Liver (tissue), 8 donors: ENCODE measurements at regions not wholly inside any gene's neighbourhood (a gene's known extent, or its start where the extent isn't known, plus 50 kb on each side); places are given as distances from the start of the nearest gene placed in this dataset.

ENCODE experiments used
- DNase-seq: peaks from one replicate; pipeline ENCODE4 v3.0.0-alpha.2; 2017; ENCODE audit warnings: low spot score
- H3K27ac ChIP-seq, 2 donors: one replicate each; pipeline ENCODE4 v1.7.0; 2013; ENCODE audit warnings: inconsistent platforms in 2 of 2, low read length in 2 of 2, control low read depth in 1 of 2, low read depth in 1 of 2, mild to moderate bottlenecking in 1 of 2
- H3K27me3 ChIP-seq, 4 donors: one replicate each; pipeline versions ENCODE4 v1.6.1 to v1.7.0; 2013; ENCODE audit warnings: low read length in 3 of 4, inconsistent platforms in 1 of 4, mild to moderate bottlenecking in 1 of 4, moderate library complexity in 1 of 4; ENCODE audit not compliant: control insufficient read depth in 4 of 4, insufficient read depth in 4 of 4
- H3K36me3 ChIP-seq, 4 donors: one replicate each; pipeline versions ENCODE4 v1.6.1 to v1.7.0; 2013; ENCODE audit warnings: low read length in 3 of 4, mild to moderate bottlenecking in 3 of 4, low read depth in 1 of 4, moderate library complexity in 1 of 4; ENCODE audit not compliant: control insufficient read depth in 4 of 4, insufficient read depth in 3 of 4
- H3K4me1 ChIP-seq, 4 donors: one replicate each; pipeline versions ENCODE4 v1.6.1 to v1.7.0; 2013; ENCODE audit warnings: low read length in 3 of 4, mild to moderate bottlenecking in 3 of 4, moderate library complexity in 1 of 4; ENCODE audit not compliant: control insufficient read depth in 4 of 4, insufficient read depth in 4 of 4
- H3K4me3 ChIP-seq, 3 donors: one replicate each; pipeline versions ENCODE4 v1.6.1 to v1.7.0; 2013; ENCODE audit warnings: low read length in 3 of 3, control low read depth in 1 of 3, low read depth in 1 of 3, mild to moderate bottlenecking in 1 of 3
- H3K9ac ChIP-seq, 2 donors: one replicate each; pipeline ENCODE4 v1.7.0; 2013; ENCODE audit warnings: low read length in 2 of 2, mild to moderate bottlenecking in 2 of 2, moderate library complexity in 2 of 2, control low read depth in 1 of 2, low read depth in 1 of 2
- H3K9me3 ChIP-seq, 4 donors: one replicate each; pipeline versions ENCODE4 v1.6.1 to v1.7.0; 2013; ENCODE audit warnings: low read length in 3 of 4; ENCODE audit not compliant: control insufficient read depth in 4 of 4
- EGR1 ChIP-seq, 2 donors: IDR thresholded peaks; 2 replicates each; pipeline ENCODE4 v1.6.1; 2016 to 2018; ENCODE audit warnings: antibody characterized with exemption in 2 of 2, low read depth in 2 of 2
- FOXA1 ChIP-seq: IDR thresholded peaks from 2 replicates; pipeline ENCODE4 v1.6.1; 2016; ENCODE audit warnings: antibody characterized with exemption
- FOXA2 ChIP-seq: IDR thresholded peaks from 2 replicates; pipeline ENCODE4 v1.6.1; 2016; ENCODE audit warnings: antibody characterized with exemption
- GABPA ChIP-seq, 2 donors: IDR thresholded peaks in 1 of 2; conservative IDR thresholded peaks in 1 of 2; 2 replicates each; pipeline ENCODE4 v1.6.1; 2016; ENCODE audit warnings: antibody characterized with exemption in 2 of 2, mild to moderate bottlenecking in 1 of 2, moderate library complexity in 1 of 2
- HNF4A ChIP-seq, 2 donors: conservative IDR thresholded peaks; 2 replicates each; pipeline ENCODE4 v1.6.1; 2016; ENCODE audit warnings: antibody characterized with exemption in 2 of 2, mild to moderate bottlenecking in 2 of 2
- HNF4G ChIP-seq: IDR thresholded peaks from 2 replicates; pipeline ENCODE4 v1.6.1; 2016; ENCODE audit warnings: antibody characterized with exemption
- JUND ChIP-seq, 2 donors: IDR thresholded peaks; 2 replicates each; pipeline ENCODE4 v1.6.1; 2016; ENCODE audit warnings: antibody characterized with exemption in 2 of 2
- NR2F2 ChIP-seq: IDR thresholded peaks from 2 replicates; pipeline ENCODE4 v1.6.1; 2016; ENCODE audit warnings: antibody characterized with exemption
- RAD21 ChIP-seq, 2 donors: IDR thresholded peaks; 2 replicates each; pipeline ENCODE4 v1.6.1; 2016; ENCODE audit warnings: antibody characterized with exemption in 2 of 2, mild to moderate bottlenecking in 2 of 2
- RXRA ChIP-seq, 2 donors: IDR thresholded peaks; 2 replicates each; pipeline ENCODE4 v1.6.1; 2017 to 2018; ENCODE audit warnings: antibody characterized with exemption in 2 of 2, mild to moderate bottlenecking in 1 of 2
- SP1 ChIP-seq: IDR thresholded peaks from 2 replicates; pipeline ENCODE4 v1.6.1; 2018; ENCODE audit warnings: antibody characterized with exemption, mild to moderate bottlenecking
- TAF1 ChIP-seq: conservative IDR thresholded peaks from 2 replicates; pipeline ENCODE4 v1.6.1; 2016; ENCODE audit warnings: antibody characterized with exemption, mild to moderate bottlenecking
- YY1 ChIP-seq: IDR thresholded peaks from 2 replicates; pipeline ENCODE4 v1.6.1; 2016; ENCODE audit warnings: antibody characterized with exemption, mild to moderate bottlenecking
- WGBS: extraction: QIAGEN DNeasy Blood & Tissue Kit; methylation state at CpG from one replicate; pipeline ENCODE4 v1.1.7; 2013; 5-methylcytosine and 5-hydroxymethylcytosine counted together
- TF ChIP-seq, protein P1 (sequence below): IDR thresholded peaks from 2 replicates; pipeline ENCODE4 v1.6.1; 2016; ENCODE audit warnings: antibody characterized with exemption
- TF ChIP-seq, protein P2 (sequence below): IDR thresholded peaks from 2 replicates; pipeline ENCODE4 v1.6.1; 2016; ENCODE audit warnings: antibody characterized with exemption, mild to moderate bottlenecking
- TF ChIP-seq, protein P3 (sequence below): fragments of 150-350 bp; IDR thresholded peaks from 2 replicates; pipeline ENCODE4 v1.5.1; 2017; ENCODE audit warnings: improper control_type of control experiment, low read depth, low read length; ENCODE audit not compliant: missing input control
- donor health status: healthy.
- donor health status: healthy.
- donor health status: healthy.
- donor health status: healthy.
- donor health status: healthy.

DNA sequence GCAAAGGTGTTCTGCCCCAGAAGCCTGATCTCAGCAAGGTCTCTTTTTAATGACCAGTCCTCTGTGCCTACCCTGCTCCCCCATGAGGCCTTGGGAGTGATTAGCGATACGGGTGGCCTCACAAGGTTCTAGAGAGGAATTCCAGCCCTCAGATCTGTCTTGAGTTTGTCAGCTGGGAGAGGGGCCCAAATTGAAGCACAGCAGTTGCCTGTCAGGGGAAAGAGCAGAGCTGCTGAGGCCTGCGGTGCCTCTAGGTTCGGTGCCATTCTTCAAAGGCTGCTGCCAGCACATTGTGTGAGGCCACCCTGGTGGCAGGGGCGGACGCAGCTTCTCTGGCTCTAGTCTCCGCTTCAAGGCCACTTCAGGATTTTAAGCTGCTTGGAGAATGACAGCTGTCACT, 85.7 kb upstream of the GRIA1 start:
- no peaks in the 10 kb centered on the region for H3K9me3 ChIP-seq
- no peaks in the 10 kb centered on the region for H3K36me3 ChIP-seq
- no peaks in the 10 kb centered on the region for H3K4me1 ChIP-seq
- no peak for DNase-seq
- H3K27ac ChIP-seq, result no peak overlapping the region
- TF ChIP-seq NR2F2, result no peak
- TF ChIP-seq, protein P1, sequence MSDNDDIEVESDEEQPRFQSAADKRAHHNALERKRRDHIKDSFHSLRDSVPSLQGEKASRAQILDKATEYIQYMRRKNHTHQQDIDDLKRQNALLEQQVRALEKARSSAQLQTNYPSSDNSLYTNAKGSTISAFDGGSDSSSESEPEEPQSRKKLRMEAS, result no peak
- TF ChIP-seq, protein P2, sequence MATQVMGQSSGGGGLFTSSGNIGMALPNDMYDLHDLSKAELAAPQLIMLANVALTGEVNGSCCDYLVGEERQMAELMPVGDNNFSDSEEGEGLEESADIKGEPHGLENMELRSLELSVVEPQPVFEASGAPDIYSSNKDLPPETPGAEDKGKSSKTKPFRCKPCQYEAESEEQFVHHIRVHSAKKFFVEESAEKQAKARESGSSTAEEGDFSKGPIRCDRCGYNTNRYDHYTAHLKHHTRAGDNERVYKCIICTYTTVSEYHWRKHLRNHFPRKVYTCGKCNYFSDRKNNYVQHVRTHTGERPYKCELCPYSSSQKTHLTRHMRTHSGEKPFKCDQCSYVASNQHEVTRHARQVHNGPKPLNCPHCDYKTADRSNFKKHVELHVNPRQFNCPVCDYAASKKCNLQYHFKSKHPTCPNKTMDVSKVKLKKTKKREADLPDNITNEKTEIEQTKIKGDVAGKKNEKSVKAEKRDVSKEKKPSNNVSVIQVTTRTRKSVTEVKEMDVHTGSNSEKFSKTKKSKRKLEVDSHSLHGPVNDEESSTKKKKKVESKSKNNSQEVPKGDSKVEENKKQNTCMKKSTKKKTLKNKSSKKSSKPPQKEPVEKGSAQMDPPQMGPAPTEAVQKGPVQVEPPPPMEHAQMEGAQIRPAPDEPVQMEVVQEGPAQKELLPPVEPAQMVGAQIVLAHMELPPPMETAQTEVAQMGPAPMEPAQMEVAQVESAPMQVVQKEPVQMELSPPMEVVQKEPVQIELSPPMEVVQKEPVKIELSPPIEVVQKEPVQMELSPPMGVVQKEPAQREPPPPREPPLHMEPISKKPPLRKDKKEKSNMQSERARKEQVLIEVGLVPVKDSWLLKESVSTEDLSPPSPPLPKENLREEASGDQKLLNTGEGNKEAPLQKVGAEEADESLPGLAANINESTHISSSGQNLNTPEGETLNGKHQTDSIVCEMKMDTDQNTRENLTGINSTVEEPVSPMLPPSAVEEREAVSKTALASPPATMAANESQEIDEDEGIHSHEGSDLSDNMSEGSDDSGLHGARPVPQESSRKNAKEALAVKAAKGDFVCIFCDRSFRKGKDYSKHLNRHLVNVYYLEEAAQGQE, result no peak
- TF ChIP-seq, protein P3, sequence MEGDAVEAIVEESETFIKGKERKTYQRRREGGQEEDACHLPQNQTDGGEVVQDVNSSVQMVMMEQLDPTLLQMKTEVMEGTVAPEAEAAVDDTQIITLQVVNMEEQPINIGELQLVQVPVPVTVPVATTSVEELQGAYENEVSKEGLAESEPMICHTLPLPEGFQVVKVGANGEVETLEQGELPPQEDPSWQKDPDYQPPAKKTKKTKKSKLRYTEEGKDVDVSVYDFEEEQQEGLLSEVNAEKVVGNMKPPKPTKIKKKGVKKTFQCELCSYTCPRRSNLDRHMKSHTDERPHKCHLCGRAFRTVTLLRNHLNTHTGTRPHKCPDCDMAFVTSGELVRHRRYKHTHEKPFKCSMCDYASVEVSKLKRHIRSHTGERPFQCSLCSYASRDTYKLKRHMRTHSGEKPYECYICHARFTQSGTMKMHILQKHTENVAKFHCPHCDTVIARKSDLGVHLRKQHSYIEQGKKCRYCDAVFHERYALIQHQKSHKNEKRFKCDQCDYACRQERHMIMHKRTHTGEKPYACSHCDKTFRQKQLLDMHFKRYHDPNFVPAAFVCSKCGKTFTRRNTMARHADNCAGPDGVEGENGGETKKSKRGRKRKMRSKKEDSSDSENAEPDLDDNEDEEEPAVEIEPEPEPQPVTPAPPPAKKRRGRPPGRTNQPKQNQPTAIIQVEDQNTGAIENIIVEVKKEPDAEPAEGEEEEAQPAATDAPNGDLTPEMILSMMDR, result no peak
- no peak for TF ChIP-seq HNF4G
- no peak for TF ChIP-seq RXRA (IDR thresholded peaks at IDR 0.05)
- TF ChIP-seq RAD21 (IDR thresholded peaks at IDR 0.05), result no peak
- no peak for TF ChIP-seq FOXA1
- no peak for TF ChIP-seq YY1
- no peak for TF ChIP-seq JUND (IDR thresholded peaks at IDR 0.05)
- no peak for TF ChIP-seq SP1
- no peak for TF ChIP-seq EGR1 (IDR thresholded peaks at IDR 0.05; ENCODE audit: low read depth in 2 of 2)
- no peak for TF ChIP-seq HNF4A (conservative IDR thresholded peaks at IDR 0.05)
- no peak for TF ChIP-seq FOXA2
- TF ChIP-seq GABPA (IDR thresholded peaks at IDR 0.05 in 1 of 2, conservative IDR thresholded peaks at IDR 0.05 in 1 of 2), result no peak
- no peak for TF ChIP-seq TAF1
- H3K27me3 ChIP-seq, result no peaks in the 10 kb centered on the region
- WGBS, result 81% methylated on average over 7 of the region's 7 CpGs
- H3K4me3 ChIP-seq, result no peak overlapping the region
- H3K9ac ChIP-seq, result no peak overlapping the region

DNA sequence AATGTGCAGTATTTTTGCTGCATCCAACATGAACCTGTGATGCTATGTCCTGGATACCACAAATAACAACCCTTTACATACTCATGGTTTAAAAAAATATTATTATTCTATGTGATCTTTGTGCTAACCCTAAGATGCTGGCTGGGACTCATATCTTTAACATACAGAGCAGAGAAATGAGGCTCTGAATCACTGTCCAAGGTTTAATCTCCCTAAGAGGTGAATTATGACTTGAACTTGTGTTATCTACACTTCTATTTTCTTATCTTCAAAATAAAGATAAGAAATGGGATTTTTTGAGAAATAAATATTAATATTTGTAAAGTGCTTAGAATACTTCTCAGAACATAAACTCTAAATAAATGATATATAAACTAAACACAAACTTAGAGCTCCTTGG, 68.8 kb upstream of the GRIA1 start:
- Histone ChIP-seq H3K4me1 (no peaks in the 10 kb centered on the region), H3K4me3 (no peak overlapping the region), H3K27me3 (peaks cover 0 to 6% (median 0%) of the 10 kb centered on the region in 4 donors), H3K36me3 (no peaks in the 10 kb centered on the region), H3K27ac (no peak overlapping the region), H3K9me3 (no peaks in the 10 kb centered on the region), H3K9ac (no peak overlapping the region)
- no peak for DNase-seq
- TF ChIP-seq NR2F2 (no peak), HNF4A (conservative IDR thresholded peaks at IDR 0.05) (no peak)
- TF ChIP-seq, protein P2, result no peak
